ENCODE measurements at regions not wholly inside any gene's neighbourhood (a gene's known extent, or its start where the extent isn't known, plus 50 kb on each side); places are given as distances from the start of the nearest gene placed in this dataset.
"Not testable (repeated sequence)": the region's sequence is repeated elsewhere in the genome, so short reads cannot be mapped to it uniquely, and the experiment has no call there.

GRCh38 chr10:131534836-131535235, 223.3 kb upstream of the TCERG1L start:
- Mint-ChIP-seq H3K9me3 (no peaks in the 10 kb centered on the region), H3K4me1 (ENCODE audit: low read depth) (no peaks in the 10 kb centered on the region), H3K36me3 (ENCODE audit: low read depth) (no peaks in the 10 kb centered on the region), H3K27me3 (no peaks in the 10 kb centered on the region), H3K27ac (no peak overlapping the region), H3K4me3 (no peak overlapping the region)

DNA sequence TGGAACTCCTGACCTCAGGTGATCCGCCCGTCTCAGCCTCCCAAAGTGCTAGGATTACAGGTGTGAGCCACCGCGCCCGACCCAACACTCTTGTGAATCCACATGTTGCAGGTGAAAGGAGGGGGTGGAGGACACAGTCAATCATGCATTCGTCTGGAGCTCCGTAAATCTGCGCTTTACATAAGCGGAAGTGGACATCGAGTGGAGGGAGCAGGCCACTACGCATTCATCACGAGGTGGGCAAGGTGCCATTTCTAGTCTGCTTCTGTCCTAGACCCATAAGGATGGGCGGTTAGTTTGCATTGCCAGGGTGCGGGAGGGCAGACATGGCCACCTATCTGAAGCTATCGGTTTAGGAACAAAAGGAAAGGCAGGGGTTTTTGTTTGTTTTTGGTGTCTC, 225.2 kb upstream of the TCERG1L start:
- H3K9me3 Mint-ChIP-seq = no peaks in the 10 kb centered on the region

DNA sequence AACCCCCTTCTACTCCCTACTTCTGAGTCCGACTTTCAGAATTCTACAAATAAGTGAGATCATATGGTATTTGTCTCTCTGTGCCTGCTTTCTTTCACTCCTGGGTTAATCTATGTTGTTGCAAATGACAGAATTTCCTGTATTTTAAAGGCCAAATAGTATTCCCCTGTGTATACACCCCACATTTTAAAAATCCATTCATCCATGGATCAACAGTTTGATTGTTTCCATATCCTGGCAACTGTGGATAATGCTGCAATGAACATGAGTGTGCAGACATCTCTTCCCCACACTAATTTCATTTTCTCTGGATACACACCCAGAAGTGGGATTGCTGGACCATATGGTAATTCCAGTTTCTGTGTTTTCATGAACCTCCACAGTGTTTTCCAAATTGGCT, 225.8 kb upstream of the TCERG1L start:
- Mint-ChIP-seq H3K27ac (no peak overlapping the region), H3K27me3 (no peaks in the 10 kb centered on the region)

More for the DNA sequence above, 225.2 kb upstream of the TCERG1L start:
- H3K36me3 Mint-ChIP-seq (ENCODE audit: low read depth) = no peaks in the 10 kb centered on the region
- H3K4me3 Mint-ChIP-seq = no peak overlapping the region
- no peaks in the 10 kb centered on the region for H3K27me3 Mint-ChIP-seq
- no peak overlapping the region for H3K27ac Mint-ChIP-seq
- no peaks in the 10 kb centered on the region for H3K4me1 Mint-ChIP-seq (ENCODE audit: low read depth)

GRCh38 chr10:131544495-131544894, 233.0 kb upstream of the TCERG1L start:
- H3K9me3 Mint-ChIP-seq = no peaks in the 10 kb centered on the region

More for the DNA sequence above, 225.8 kb upstream of the TCERG1L start:
- no peak overlapping the region for H3K4me3 Mint-ChIP-seq
- H3K36me3 Mint-ChIP-seq (ENCODE audit: low read depth) = no peaks in the 10 kb centered on the region
- no peaks in the 10 kb centered on the region for H3K4me1 Mint-ChIP-seq (ENCODE audit: low read depth)
- H3K9me3 Mint-ChIP-seq = no peaks in the 10 kb centered on the region

GRCh38 chr10:131546086-131546810, 234.7 kb upstream of the TCERG1L start:
- Mint-ChIP-seq H3K27me3 (no peaks in the 10 kb centered on the region), H3K4me3 (no peak overlapping the region), H3K27ac (no peak overlapping the region), H3K36me3 (ENCODE audit: low read depth) (no peaks in the 10 kb centered on the region), H3K4me1 (ENCODE audit: low read depth) (no peaks in the 10 kb centered on the region), H3K9me3 (no peaks in the 10 kb centered on the region)

More at GRCh38 chr10:131544495-131544894, 233.0 kb upstream of the TCERG1L start:
- Mint-ChIP-seq H3K27ac (no peak overlapping the region), H3K36me3 (ENCODE audit: low read depth) (no peaks in the 10 kb centered on the region), H3K4me3 (no peak overlapping the region), H3K4me1 (ENCODE audit: low read depth) (no peaks in the 10 kb centered on the region), H3K27me3 (no peaks in the 10 kb centered on the region)

GRCh38 chr10:131547129-131547799, 235.7 kb upstream of the TCERG1L start:
- no peaks in the 10 kb centered on the region for H3K27me3 Mint-ChIP-seq
- no peak overlapping the region for H3K27ac Mint-ChIP-seq
- no peak overlapping the region for H3K4me3 Mint-ChIP-seq
- H3K9me3 Mint-ChIP-seq = no peaks in the 10 kb centered on the region
- H3K4me1 Mint-ChIP-seq (ENCODE audit: low read depth) = no peaks in the 10 kb centered on the region
- no peaks in the 10 kb centered on the region for H3K36me3 Mint-ChIP-seq (ENCODE audit: low read depth)

DNA sequence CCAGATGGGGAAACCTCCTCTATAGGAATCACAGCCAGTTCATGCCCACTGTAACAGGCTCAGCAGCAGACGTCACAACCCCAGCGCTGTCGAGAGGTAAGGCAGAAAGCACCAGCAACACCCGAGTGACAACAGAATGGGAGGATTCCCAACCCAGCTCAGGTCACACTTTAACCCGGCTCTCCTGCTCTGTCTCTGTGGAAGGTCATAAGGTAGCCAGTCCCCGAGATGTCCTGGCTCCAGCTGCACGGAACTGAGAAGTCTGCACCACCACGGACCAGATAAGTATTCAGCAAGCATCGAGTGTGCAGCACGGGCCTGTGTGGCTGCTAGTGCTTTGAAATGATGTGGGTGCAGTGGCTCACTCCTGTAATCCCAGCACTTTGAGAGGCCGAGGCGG, 236.7 kb upstream of the TCERG1L start:
- no peaks in the 10 kb centered on the region for H3K36me3 Mint-ChIP-seq (ENCODE audit: low read depth)
- H3K9me3 Mint-ChIP-seq = no peaks in the 10 kb centered on the region
- no peaks in the 10 kb centered on the region for H3K27me3 Mint-ChIP-seq
- no peak overlapping the region for H3K4me3 Mint-ChIP-seq
- H3K4me1 Mint-ChIP-seq (ENCODE audit: low read depth) = no peaks in the 10 kb centered on the region
- H3K27ac Mint-ChIP-seq = no peak overlapping the region

DNA sequence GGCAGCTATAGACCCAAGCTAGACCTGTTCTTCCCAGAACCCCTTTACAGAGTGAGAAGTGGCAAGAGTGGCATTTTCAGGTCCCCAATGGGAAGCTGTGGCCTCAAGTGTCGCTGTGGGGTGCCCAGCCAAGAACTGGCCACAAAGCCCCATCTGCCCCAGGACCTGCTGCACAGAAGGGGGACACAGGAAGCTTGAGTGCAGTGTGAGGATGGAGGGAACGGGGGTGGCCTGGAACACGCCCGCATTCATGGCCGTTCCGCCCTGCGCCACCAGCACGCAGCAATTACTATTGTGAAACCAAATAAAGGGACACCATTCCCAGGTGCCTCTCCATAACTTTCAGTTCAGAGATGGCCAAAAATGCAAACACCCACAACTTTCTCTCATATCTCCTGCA, 237.6 kb upstream of the TCERG1L start:
- Mint-ChIP-seq H3K4me1 (ENCODE audit: low read depth) (no peaks in the 10 kb centered on the region), H3K4me3 (no peak overlapping the region), H3K27me3 (no peaks in the 10 kb centered on the region), H3K36me3 (ENCODE audit: low read depth) (no peaks in the 10 kb centered on the region), H3K9me3 (no peaks in the 10 kb centered on the region), H3K27ac (no peak overlapping the region)

GRCh38 chr10:131553121-131553520, 241.6 kb upstream of the TCERG1L start:
- Mint-ChIP-seq H3K27ac (no peak overlapping the region), H3K36me3 (ENCODE audit: low read depth) (no peaks in the 10 kb centered on the region), H3K4me1 (ENCODE audit: low read depth) (no peaks in the 10 kb centered on the region), H3K27me3 (no peaks in the 10 kb centered on the region), H3K9me3 (no peaks in the 10 kb centered on the region), H3K4me3 (no peak overlapping the region)

GRCh38 chr10:131553581-131553980, 242.1 kb upstream of the TCERG1L start:
- no peaks in the 10 kb centered on the region for H3K9me3 Mint-ChIP-seq

GRCh38 chr10:131554821-131555220, 243.3 kb upstream of the TCERG1L start:
- Mint-ChIP-seq H3K4me3 (no peak overlapping the region), H3K9me3 (no peaks in the 10 kb centered on the region), H3K4me1 (ENCODE audit: low read depth) (no peaks in the 10 kb centered on the region), H3K36me3 (ENCODE audit: low read depth) (no peaks in the 10 kb centered on the region), H3K27ac (no peak overlapping the region), H3K27me3 (no peaks in the 10 kb centered on the region)

More at GRCh38 chr10:131553581-131553980, 242.1 kb upstream of the TCERG1L start:
- Mint-ChIP-seq H3K4me1 (ENCODE audit: low read depth) (no peaks in the 10 kb centered on the region), H3K36me3 (ENCODE audit: low read depth) (no peaks in the 10 kb centered on the region), H3K4me3 (no peak overlapping the region), H3K27ac (no peak overlapping the region), H3K27me3 (no peaks in the 10 kb centered on the region)

DNA sequence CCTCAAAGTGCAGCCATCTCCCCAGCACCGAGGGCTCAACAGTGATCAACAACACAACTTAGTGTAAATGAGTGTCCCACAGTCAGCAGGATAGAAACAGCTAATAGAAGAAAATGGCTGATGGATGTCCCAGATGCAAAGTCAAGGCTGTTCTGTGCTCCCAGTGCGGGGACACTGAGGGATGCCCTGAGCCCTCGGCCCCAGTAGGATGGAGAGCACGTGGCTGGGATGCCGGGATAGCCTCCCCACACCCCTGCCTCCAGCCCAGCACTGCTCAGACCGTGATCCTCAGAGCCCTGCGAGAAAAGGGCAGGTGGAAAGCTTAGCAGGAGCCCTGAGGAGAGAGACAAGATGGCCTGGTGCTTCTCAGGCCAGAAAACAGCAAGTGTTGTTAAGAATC, 243.9 kb upstream of the TCERG1L start:
- Mint-ChIP-seq H3K36me3 (ENCODE audit: low read depth) (no peaks in the 10 kb centered on the region), H3K9me3 (no peaks in the 10 kb centered on the region), H3K27me3 (peaks cover 4% of the 10 kb centered on the region), H3K4me1 (ENCODE audit: low read depth) (no peaks in the 10 kb centered on the region), H3K27ac (no peak overlapping the region), H3K4me3 (no peak overlapping the region)

DNA sequence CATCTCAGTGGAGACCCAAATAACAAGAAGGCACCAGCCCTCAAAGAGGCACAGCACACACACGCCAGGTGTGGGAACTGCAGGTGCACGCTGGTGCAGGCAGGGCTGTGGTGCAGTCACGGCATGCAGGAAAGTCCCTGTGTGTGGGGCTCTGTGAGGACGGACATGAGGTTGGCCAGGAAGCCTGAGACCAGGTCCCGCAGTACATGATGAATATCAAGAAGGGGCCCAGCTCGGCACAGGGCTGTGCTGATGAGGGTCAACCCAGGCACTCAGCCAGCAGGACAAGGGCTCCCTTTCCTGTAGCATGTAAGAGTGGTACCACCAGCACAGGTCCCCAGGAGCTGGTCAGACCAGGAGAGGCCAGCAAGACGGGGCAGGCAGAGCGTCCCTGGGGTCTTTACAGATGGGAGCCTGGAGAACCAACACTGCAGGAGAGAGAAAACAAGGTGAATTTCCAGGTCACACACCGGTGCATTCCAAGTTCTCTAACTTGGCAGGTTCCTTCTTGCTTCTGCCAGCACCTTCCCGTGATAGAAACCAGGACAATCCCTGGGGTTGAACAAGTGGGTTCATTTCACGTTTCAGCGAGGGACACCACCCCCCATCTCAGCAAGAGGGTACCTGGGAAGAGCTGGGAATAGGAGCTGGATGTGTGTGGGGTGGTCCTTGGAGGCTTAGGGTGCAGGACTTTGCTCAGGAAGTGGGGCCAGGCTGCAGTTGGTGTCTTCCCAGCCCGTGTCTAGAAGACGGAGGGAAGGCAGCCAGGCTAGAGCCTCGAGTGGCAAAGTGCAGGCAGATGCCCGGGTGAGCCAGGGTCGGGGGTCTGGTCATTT, 244.8 kb upstream of the TCERG1L start:
- Mint-ChIP-seq H3K9me3 (no peaks in the 10 kb centered on the region), H3K4me1 (ENCODE audit: low read depth) (no peaks in the 10 kb centered on the region), H3K4me3 (no peak overlapping the region), H3K27ac (no peak overlapping the region), H3K36me3 (ENCODE audit: low read depth) (no peaks in the 10 kb centered on the region), H3K27me3 (peaks cover 4% of the 10 kb centered on the region)

DNA sequence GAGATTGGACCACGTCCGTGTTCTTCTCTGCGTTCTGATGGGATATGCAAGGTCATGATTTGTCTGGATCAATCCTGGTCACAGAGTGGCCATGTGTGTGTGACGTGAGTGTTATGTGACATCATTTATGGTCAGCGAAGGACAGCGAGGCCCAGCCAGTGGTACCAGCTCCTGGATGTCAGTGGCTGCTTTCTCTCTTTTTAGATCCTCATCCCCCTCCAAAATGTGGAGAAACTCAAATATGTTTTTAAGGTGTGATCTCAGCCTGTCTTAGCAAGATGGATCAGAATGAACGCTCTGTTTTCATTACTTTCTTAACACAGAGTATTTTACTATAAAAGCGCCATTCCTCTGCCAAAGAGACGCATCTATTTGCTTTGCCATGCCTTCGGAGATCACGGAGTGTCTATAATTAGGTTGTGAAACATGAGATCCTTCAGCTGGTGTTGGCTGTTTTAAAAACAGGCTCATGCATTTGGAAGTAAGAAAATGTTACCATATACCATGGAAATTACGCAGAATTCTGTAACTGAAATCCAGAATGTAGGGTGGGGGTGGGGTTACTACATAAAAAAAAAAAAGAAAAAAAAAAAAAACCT, 245.5 kb upstream of the TCERG1L start:
- H3K36me3 Mint-ChIP-seq (ENCODE audit: low read depth) = no peaks in the 10 kb centered on the region

GRCh38 chr10:131557956-131558355, 246.4 kb upstream of the TCERG1L start:
- H3K27me3 Mint-ChIP-seq; H3K36me3 Mint-ChIP-seq (ENCODE audit: low read depth); H3K27ac Mint-ChIP-seq; H3K9me3 Mint-ChIP-seq; H3K4me1 Mint-ChIP-seq (ENCODE audit: low read depth); H3K4me3 Mint-ChIP-seq: not testable (repeated sequence)

More for the DNA sequence above, 245.5 kb upstream of the TCERG1L start:
- peaks cover 9% of the 10 kb centered on the region for H3K27me3 Mint-ChIP-seq
- no peak overlapping the region for H3K4me3 Mint-ChIP-seq
- H3K9me3 Mint-ChIP-seq = no peaks in the 10 kb centered on the region
- H3K27ac Mint-ChIP-seq = no peak overlapping the region
- H3K4me1 Mint-ChIP-seq (ENCODE audit: low read depth) = no peaks in the 10 kb centered on the region
